NCI-H128 (cell line): ENCODE measurements at regions not wholly inside any gene's neighbourhood (a gene's known extent, or its start where the extent isn't known, plus 50 kb on each side); places are given as distances from the start of the nearest gene placed in this dataset.

Experiments used
- DNase-seq: peaks from one replicate; lab custom pipeline; 2025; ENCODE audit not compliant: unreplicated experiment; lab: John Stamatoyannopoulos, UW

DNA sequence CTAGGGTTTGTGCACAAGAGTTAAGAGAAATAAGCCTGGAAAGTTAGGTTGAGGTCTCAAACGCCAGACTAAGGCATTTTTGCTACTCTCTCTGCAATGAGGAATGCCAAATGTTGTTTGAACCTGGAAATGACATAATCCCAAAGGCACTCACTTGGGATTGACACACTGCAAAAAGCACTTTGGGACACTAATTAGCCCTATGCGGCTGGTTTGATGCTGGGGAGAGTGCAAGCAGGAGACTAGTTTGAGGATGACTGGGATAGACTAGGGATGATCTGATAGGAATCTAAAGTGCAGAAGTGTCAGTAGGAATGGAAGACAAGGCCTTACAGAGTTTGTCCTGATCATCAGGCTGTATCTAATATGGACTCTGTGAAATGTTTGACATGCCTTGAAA lies 469.0 kb downstream of the SLC4A3 start:
- no peak for DNase-seq

DNA sequence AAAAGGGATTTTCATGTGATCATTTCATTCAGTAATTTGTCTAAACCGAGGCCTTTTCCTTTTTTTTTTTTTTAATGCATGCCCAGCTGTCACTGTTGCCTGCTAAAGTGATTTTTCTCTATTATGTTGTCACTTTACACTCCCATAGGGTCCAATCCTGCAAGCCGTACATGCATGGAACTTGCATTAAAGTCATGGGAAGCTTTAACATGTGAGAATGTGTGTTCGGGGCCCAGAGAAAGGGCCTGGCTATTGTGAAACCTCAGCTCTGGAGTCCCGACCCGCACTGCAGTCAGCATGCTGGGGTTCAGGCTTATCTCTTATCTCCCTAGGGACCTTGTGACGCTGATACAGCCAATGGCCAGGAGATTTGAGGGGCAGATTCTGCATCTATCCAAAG lies 474.6 kb downstream of the SLC4A3 start:
- DNase-seq = no peak

DNA sequence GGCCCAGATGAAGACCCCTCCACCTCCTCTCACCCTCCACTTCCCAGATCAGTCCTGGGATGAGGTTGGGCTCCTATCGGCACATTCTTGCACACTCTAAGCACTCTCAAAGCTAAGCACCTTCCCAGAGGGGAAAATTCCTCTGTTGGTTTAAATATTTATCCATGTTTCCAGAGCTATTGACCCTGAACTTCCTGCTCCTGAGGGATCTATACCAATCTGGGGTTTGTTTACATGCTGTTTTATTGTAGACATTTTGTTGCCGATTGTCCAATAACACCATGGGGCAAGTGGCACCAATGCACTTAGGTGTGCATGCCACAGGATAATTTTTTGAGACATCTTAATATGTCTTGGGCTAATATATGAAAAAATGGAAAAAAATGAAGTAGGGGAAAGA lies 476.2 kb downstream of the SLC4A3 start:
- DNase-seq = no peak

DNA sequence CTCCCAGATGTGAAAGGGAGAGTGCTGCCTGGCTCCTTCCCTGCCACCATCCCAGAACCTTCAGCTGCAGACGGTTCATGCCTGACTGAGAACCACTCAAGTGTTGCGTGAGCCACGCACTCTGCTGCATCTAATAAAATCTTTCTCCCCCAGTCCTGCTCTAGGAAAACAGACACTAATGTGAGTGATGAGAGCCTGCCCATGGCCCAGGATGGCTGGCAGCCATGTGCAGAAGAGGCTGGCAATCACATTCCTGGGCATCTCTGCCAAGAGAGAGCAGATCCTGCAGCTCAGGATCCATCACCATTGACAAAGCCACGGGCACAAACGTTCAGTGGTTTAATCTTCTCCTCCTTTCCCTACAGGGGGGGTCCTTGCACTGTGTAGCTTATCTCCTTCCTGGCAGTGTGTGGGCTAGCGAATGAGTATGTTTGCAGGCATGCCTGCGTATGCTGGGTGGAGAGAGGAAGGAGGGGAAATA lies 477.5 kb downstream of the SLC4A3 start:
- no peak for DNase-seq

DNA sequence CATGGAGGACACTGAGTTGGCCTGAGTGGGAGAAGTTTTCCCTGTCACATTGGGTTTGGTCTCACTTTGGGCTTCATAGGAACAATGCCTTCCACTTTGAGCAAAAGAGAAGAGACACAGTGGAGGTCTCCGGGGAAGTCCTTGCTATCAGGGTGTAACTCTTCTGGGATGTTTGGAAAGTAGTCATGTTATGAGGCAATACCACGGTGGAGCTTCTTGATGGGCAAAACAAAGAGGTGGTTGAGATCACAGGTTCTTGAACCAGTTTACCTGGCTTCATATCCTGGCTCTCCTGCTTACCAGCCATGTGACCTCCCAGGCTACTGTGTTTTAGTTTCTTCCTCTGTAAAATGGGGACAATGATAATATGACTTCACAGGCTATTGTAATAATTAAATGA lies 478.6 kb downstream of the SLC4A3 start:
- no peak for DNase-seq

DNA sequence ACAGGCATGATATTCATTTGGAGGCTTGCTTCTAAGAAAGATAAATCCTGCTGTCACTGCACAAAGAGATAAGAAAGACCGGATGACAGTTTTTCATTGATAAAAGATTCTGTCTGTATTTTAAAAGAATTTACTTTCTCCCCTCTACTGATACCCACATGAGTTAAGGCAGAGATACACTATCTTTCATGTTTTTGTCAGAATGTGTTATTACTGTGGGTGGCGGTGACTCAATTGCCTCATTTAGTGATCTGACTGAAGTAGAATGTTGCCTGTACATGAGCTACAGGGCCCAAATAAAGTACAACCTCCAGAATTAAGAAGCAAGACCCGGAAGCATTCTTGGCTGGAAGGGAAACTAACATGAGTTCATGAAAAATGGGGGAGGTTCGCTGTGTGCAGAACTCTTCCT lies 480.0 kb downstream of the SLC4A3 start:
- no peak for DNase-seq

- no peak for DNase-seq
Observed at GRCh38 chr2:220114443-220114842, 487.0 kb downstream of the SLC4A3 start.

GRCh38 chr2:220117025-220117424 lies 489.6 kb downstream of the SLC4A3 start:
- DNase-seq = no peak

DNA sequence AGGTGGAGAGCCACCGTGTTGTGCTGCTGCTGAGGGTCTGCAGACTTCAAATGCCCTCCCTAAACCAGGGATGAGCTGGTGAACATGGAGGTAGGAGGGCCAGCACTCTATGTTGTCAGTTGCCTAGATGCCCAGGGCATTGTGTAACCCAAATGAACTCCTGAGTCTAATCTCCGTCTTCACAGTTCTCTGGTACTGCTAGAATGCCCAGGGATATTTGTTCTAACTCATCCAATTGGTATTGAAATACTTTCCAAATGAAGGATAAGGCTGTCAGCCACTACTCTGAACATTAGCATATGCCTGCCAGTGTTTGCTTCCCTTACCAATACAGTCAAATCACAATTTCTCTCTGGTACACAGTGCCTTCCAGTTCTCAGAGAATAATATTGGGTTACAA lies 492.6 kb downstream of the SLC4A3 start:
- DNase-seq = no peak

DNA sequence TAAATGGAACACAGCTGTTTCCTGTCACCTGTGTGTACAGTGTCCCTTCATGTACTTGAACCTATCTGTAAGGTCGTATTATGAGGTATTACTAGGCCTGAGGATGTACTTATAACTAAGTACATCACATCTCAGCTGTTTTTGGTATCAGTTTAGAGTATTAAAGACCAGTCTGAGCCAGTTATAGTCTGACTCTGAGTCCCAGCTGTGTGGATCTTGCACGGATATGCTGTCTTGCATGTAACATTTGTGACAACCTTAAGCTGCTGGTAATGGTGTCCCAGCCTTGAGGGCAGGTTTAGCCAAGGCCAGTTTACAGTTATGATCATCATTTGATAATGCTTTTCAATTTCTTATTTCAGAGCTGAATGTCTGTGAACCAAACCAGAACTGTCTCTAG lies 496.3 kb downstream of the SLC4A3 start:
- no peak for DNase-seq

GRCh38 chr2:220125551-220125950 lies 498.1 kb downstream of the SLC4A3 start:
- no peak for DNase-seq

DNA sequence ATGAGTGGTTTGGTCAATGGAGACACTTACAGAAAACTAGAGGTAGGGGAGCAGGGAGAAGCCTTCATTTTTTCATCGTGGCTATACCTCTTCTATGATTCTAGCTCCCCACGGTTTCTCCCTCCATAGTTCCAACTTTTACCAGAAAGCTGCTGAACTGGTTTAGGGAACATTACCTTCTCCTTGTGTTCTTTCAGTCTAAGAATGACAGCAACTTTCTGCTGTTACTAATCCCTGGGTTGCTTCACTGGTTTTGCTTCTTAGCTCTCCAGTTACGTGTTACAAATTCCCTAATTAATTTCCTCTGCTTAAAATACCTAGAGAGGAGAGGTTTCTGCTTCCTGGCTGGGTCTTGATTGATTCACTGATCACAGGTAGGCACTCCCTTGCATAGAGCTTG lies 499.9 kb downstream of the SLC4A3 start:
- no peak for DNase-seq

- no peak for DNase-seq
Observed at GRCh38 chr2:220127876-220128275, 500.4 kb downstream of the SLC4A3 start.

DNA sequence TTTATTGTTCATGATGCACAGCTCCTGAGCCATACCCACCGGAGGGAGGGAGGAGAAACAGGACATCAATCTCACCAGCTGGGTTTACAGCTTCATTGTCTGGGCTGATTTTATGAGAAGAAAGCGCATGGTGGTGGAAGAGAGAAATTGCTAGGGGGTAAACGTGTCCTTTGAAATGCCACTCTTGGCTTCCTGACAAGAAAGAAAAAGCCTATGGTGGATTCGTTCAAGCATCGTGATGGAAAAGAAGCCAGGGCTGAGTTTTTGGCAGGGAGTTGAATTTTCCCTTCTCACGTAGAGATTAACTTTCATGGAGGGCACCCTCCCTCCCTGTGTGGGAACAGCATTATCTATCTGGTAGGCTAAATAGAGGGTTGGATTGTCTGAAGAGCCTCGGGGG lies 502.0 kb downstream of the SLC4A3 start:
- no peak for DNase-seq

DNA sequence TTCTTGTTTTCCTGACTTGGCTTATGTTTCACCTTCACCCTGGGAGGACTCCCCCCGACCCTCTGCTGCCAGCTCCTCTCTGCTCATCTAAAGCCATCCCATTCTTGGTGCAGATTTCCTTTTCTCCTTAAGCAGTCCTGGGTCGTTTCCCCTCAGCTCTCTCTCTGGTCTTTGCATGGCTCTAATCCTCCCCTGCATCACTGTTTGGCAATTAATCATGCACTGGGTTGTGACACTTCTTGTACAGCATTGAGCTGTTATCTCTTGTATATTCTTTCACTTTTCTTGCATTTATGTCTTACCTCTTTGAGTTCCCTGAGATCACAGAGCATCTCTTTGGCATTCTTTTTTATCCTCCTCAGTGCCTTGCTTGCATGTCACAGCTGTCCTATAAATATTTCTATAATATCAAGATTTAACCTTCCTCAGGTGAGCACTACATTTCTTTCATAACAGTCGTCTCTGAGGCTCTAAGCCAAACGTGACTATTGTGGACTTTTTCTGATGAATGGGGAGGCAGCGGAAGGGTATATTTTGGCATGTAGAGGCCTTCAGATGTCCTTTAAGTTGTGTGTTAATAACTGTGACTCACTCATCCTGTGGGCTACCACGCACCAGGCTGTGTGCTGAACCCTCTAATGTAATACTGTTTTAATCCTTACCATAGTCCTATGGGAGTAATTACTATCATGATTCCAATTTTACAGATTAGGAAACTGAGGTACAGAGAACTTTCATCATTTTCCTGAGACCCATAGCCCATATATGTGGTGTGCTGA lies 507.5 kb downstream of the SLC4A3 start:
- no peak for DNase-seq

- no peak for DNase-seq
Observed at GRCh38 chr2:220143336-220143735, 515.9 kb downstream of the SLC4A3 start.

GRCh38 chr2:220144411-220144810 lies 517.0 kb downstream of the SLC4A3 start:
- no peak for DNase-seq

DNA sequence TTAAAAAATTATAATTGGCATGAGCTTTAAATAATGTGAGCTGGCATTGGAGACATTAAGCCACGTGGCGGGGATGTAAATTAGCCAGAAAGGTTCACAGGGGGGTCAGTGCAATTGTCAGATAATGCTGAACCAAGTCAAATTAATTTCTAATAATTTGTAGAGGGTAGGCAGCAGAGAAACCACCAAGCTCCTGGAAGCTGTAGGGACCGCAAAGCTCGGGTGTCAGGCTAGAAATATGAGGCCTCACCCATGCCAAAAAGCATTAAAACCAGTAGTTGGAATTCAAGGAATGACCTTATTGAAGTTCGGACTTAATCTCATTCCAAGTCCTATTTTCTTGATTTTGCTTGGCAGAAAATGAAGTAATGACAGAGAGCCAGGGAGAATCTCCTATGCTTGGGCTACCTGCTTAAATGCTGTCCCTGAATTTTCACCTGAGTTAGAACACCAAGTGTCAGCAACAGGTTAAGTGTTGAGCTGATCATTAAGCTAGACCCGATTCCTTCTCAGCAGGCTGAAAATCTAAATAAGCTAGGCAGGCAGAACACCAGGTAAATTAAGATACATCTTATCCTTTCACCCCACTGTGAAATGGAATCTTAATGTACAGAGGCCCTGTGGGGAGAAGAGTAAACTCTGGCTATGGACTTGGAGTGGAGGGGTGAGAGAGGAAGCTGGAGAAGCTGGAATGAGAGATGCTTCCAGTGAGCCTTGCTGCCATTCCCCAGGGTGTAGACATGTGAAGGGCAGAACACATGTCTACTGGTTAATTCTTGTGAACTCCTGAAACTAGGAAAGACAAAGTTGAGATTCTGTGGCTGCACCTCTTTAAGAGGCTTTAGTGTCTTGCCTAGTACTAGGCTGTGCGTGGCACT lies 520.0 kb downstream of the SLC4A3 start:
- no peak for DNase-seq

DNA sequence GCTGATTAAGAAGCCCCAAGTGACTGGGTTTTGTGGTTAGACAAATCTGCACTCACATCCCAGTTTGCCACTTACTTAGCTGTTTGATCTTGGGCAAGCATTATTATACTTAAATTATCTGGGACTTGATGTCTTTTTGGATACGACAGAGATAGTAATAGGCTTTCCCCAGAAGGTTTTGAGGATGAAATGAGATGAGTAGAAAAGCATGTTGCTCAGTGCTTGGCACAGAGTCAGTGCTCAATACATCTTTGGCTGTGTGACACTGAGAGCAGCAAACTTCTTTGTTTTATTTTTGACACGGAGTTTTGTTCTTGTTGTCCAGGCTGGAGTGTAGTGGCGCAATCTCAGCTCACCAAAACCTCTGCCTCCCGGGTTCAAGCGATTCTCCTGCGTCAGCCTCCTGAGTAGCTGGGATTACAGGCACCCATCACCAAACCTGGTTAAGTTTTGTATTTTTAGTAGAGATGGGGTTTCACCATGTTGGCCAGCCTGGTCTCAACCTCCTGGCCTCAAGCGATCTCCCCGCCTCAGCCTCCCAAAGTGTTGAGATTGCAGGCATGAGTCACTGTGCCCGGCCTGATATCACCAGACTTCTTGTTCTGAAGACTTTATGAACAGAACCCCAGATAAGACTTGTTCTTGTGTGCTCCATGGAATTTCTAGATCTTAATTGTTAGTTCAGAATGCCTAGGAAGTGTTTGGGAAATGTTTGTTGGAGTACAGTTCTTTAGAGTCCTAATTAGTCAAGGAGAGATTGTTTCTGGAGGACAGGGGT lies 521.2 kb downstream of the SLC4A3 start:
- DNase-seq = no peak

GRCh38 chr2:220151341-220151740 lies 523.9 kb downstream of the SLC4A3 start:
- no peak for DNase-seq

DNA sequence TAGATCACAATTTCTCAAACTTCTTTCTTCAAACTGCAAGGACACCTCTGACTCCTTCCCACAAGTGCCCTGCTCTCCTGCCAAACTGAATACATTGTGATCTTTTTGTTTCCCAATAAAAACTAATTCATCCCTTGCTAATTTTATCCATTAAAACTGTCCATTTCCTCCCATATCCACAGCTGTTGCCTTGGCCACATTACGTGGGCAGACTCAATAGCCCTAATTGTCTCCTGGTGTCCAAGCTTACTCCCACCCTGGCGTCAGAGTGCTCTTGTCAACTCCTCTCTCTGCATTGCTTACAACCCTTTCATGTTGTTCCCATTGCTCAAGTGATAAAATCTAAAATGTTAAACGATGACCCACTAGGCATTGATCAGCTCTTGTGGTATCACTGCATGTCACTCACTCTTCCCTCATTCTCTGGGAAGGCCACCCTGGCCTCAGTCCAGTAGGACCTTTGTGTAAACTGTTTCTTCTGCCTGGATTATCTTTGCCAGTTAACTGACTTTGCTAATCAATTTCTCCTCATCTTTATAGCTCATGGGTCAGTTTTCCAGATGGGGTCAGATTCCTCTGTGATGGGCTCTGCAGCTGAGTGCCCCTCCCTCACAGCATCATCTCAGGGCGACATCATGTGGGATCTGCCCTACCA lies 525.0 kb downstream of the SLC4A3 start:
- DNase-seq = no peak
